Loucy (cell line): ENCODE measurements at regions not wholly inside any gene's neighbourhood (a gene's known extent, or its start where the extent isn't known, plus 50 kb on each side); places are given as distances from the start of the nearest gene placed in this dataset.

Source experiments
- H2AFZ ChIP-seq: fragments of 200-600 bp; sonication (generic); 2 replicates; pipeline ENCODE4 v1.6.0; 2016; ENCODE audit warnings: antibody characterized with exemption, mild to moderate bottlenecking, low read length, moderate library complexity
- H3F3A ChIP-seq: fragments of 200-600 bp; 2 replicates; pipeline ENCODE4 v1.6.0; 2016; ENCODE audit warnings: antibody characterized with exemption, low read depth, mild to moderate bottlenecking
- H3K27me3 ChIP-seq: fragments of 200-600 bp; sonication (generic); 2 replicates; pipeline ENCODE4 v1.6.1; 2014; ENCODE audit warnings: low read length, mild to moderate bottlenecking; ENCODE audit not compliant: insufficient read depth, poor library complexity, severe bottlenecking
- H3K36me3 ChIP-seq: fragments of 200-600 bp; sonication (generic); 2 replicates; pipeline ENCODE4 v1.6.1; 2016; ENCODE audit warnings: low read length; ENCODE audit not compliant: insufficient read depth
- H3K4me1 ChIP-seq: fragments of 200-600 bp; sonication (generic); 2 replicates; pipeline ENCODE4 v1.5.1; 2014; ENCODE audit warnings: low read length, mild to moderate bottlenecking; ENCODE audit not compliant: insufficient read depth, poor library complexity, severe bottlenecking
- H3K4me2 ChIP-seq: fragments of 200-600 bp; sonication (generic); 2 replicates; pipeline ENCODE4 v1.6.0; 2014; ENCODE audit warnings: antibody characterized with exemption, low read length, low read depth, mild to moderate bottlenecking; ENCODE audit not compliant: poor library complexity, severe bottlenecking
- H3K4me3 ChIP-seq: fragments of 200-600 bp; sonication (generic); 2 replicates; pipeline ENCODE4 v1.5.1; 2014; ENCODE audit warnings: low read length, mild to moderate bottlenecking, mixed read lengths; ENCODE audit not compliant: poor library complexity, severe bottlenecking
- H3K79me2 ChIP-seq: fragments of 200-600 bp; sonication (generic); 2 replicates; pipeline ENCODE4 v1.6.1; 2014; ENCODE audit warnings: low read length; ENCODE audit not compliant: insufficient read depth
- H3K9ac ChIP-seq: fragments of 200-600 bp; sonication (generic); 2 replicates; pipeline ENCODE4 v1.6.0; 2014; ENCODE audit warnings: mild to moderate bottlenecking, low read depth, low read length, moderate library complexity; ENCODE audit not compliant: poor library complexity, severe bottlenecking
- H3K9me2 ChIP-seq: fragments of 200-600 bp; sonication (generic); replicated peaks from 2 replicates; pipeline ENCODE4 v1.6.1; 2016; ENCODE audit warnings: low read depth, low read length, mixed read lengths
- H3K9me3 ChIP-seq: fragments of 200-600 bp; sonication (generic); 2 replicates; pipeline ENCODE4 v1.6.1; 2014; ENCODE audit warnings: mild to moderate bottlenecking, antibody characterized with exemption, low read length, low read depth; ENCODE audit not compliant: insufficient read depth
- H4K20me1 ChIP-seq: fragments of 200-600 bp; sonication (generic); 2 replicates; pipeline ENCODE4 v1.6.0; 2014; ENCODE audit warnings: antibody characterized with exemption, low read length, mild to moderate bottlenecking; ENCODE audit not compliant: insufficient read depth, poor library complexity, severe bottlenecking
- CTCF ChIP-seq: fragments of 200-600 bp; sonication (generic); conservative IDR thresholded peaks from 2 replicates; pipeline ENCODE4 v1.5.1; 2014; ENCODE audit warnings: mild to moderate bottlenecking, antibody characterized with exemption, low read length
- EZH2phosphoT487 ChIP-seq: fragments of 200-600 bp; IDR thresholded peaks from 2 replicates; pipeline ENCODE4 v1.6.1; 2018; ENCODE audit warnings: antibody characterized with exemption, mild to moderate bottlenecking, moderate library complexity, borderline replicate concordance

GRCh38 chr5:30749971-30750370, 443.5 kb upstream of the CDH6 start:
- TF ChIP-seq CTCF (no peak), EZH2phosphoT487 (no peak)
- Histone ChIP-seq H3K4me1 (no peaks in the 10 kb centered on the region), H3K9me3 (no peaks in the 10 kb centered on the region), H3K9ac (no peak overlapping the region), H3K79me2 (no peaks in the 10 kb centered on the region), H3K36me3 (no peaks in the 10 kb centered on the region), H3K4me2 (no peak overlapping the region), H4K20me1 (no peaks in the 10 kb centered on the region), H3K27me3 (no peaks in the 10 kb centered on the region), H3K4me3 (no peak overlapping the region), H3F3A (no peaks in the 10 kb centered on the region), H3K9me2 (no peaks in the 10 kb centered on the region), H2AFZ (no peak overlapping the region)

GRCh38 chr5:30747412-30747811, 446.1 kb upstream of the CDH6 start:
- Histone ChIP-seq H3K4me2 (no peak overlapping the region), H4K20me1 (no peaks in the 10 kb centered on the region)

GRCh38 chr5:30736669-30737068, 456.8 kb upstream of the CDH6 start:
- H3K4me1 ChIP-seq = no peaks in the 10 kb centered on the region
- TF ChIP-seq EZH2phosphoT487 = no peak
- TF ChIP-seq CTCF = no peak
- no peaks in the 10 kb centered on the region for H3K36me3 ChIP-seq
- H3K27me3 ChIP-seq = no peaks in the 10 kb centered on the region
- H3K79me2 ChIP-seq = no peaks in the 10 kb centered on the region
- H3K9me2 ChIP-seq = no peaks in the 10 kb centered on the region
- no peaks in the 10 kb centered on the region for H3F3A ChIP-seq
- no peak overlapping the region for H3K4me3 ChIP-seq
- H3K9ac ChIP-seq = no peak overlapping the region
- no peak overlapping the region for H2AFZ ChIP-seq
- no peaks in the 10 kb centered on the region for H4K20me1 ChIP-seq
- H3K9me3 ChIP-seq = no peaks in the 10 kb centered on the region
- H3K4me2 ChIP-seq = no peak overlapping the region

More at GRCh38 chr5:30747412-30747811, 446.1 kb upstream of the CDH6 start:
- H3K4me3 ChIP-seq = no peak overlapping the region
- TF ChIP-seq EZH2phosphoT487 = no peak
- no peak for TF ChIP-seq CTCF
- H3F3A ChIP-seq = no peaks in the 10 kb centered on the region
- no peak overlapping the region for H2AFZ ChIP-seq
- no peak overlapping the region for H3K9ac ChIP-seq
- no peaks in the 10 kb centered on the region for H3K9me2 ChIP-seq
- no peaks in the 10 kb centered on the region for H3K9me3 ChIP-seq
- no peaks in the 10 kb centered on the region for H3K27me3 ChIP-seq
- no peaks in the 10 kb centered on the region for H3K36me3 ChIP-seq
- H3K4me1 ChIP-seq = no peaks in the 10 kb centered on the region
- H3K79me2 ChIP-seq = no peaks in the 10 kb centered on the region
